22Rv1 (cell line): ENCODE measurements at regions not wholly inside any gene's neighbourhood (a gene's known extent, or its start where the extent isn't known, plus 50 kb on each side); places are given as distances from the start of the nearest gene placed in this dataset.

Source experiments
- CTCF ChIP-seq: fragments of 450-650 bp; IDR thresholded peaks from 2 replicates; pipeline ENCODE4 v1.5.1; 2017; ENCODE audit warnings: mild to moderate bottlenecking
- ZFX ChIP-seq: fragments of 450-650 bp; IDR thresholded peaks from 2 replicates; pipeline ENCODE4 v1.6.1; 2017; ENCODE audit warnings: antibody characterized with exemption, borderline replicate concordance

GRCh38 chr12:124627956-124628355 lies 60.5 kb upstream of the NCOR2 start:
- no peak for TF ChIP-seq CTCF
- no peak for TF ChIP-seq ZFX
